Prostate gland (tissue), 2 donors: ENCODE measurements at regions not wholly inside any gene's neighbourhood (a gene's known extent, or its start where the extent isn't known, plus 50 kb on each side); places are given as distances from the start of the nearest gene placed in this dataset.

Experiments
- POLR2A ChIP-seq: fragments of 450-650 bp; IDR thresholded peaks from one replicate; pipeline ENCODE4 v1.6.1; 2016; ENCODE audit warnings: antibody characterized with exemption, mild to moderate bottlenecking
- TF ChIP-seq, protein P1 (sequence below), 4 experiments: fragments of 200-600 bp in 2 of 4; fragments of 450-650 bp in 2 of 4; sonication (generic) in 2 of 4; IDR thresholded peaks; 1 replicate in 3 of 4; 2 replicates in 1 of 4; pipeline ENCODE4 v1.5.1; 2016 to 2019; ENCODE audit warnings: antibody characterized with exemption in 4 of 4, mild to moderate bottlenecking in 2 of 4, moderate library complexity in 2 of 4

DNA sequence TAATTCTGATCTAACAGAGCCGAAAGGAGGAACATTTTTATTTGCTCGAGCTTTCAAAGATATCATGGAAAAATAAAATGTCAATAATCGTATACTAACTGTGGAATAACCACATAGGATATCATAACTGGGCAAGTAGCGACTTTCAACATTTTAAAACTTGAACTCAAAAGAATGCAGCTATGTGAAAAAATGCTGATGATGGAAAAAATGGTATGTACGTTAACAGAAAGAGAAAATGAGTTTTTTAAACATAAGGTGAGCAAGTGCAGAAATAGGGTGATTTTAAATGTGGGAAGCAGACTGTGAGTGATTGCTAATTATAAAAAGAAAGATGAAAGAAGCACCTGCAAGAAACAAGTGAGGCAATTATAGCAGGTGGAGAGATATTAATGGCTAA lies 238.3 kb upstream of the HSF2 start:
- TF ChIP-seq, protein P1, sequence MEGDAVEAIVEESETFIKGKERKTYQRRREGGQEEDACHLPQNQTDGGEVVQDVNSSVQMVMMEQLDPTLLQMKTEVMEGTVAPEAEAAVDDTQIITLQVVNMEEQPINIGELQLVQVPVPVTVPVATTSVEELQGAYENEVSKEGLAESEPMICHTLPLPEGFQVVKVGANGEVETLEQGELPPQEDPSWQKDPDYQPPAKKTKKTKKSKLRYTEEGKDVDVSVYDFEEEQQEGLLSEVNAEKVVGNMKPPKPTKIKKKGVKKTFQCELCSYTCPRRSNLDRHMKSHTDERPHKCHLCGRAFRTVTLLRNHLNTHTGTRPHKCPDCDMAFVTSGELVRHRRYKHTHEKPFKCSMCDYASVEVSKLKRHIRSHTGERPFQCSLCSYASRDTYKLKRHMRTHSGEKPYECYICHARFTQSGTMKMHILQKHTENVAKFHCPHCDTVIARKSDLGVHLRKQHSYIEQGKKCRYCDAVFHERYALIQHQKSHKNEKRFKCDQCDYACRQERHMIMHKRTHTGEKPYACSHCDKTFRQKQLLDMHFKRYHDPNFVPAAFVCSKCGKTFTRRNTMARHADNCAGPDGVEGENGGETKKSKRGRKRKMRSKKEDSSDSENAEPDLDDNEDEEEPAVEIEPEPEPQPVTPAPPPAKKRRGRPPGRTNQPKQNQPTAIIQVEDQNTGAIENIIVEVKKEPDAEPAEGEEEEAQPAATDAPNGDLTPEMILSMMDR (IDR thresholded peaks at IDR 0.05) = no peak
- TF ChIP-seq POLR2A = no peak
